Kidney (tissue), 13 donors: ENCODE measurements at regions not wholly inside any gene's neighbourhood (a gene's known extent, or its start where the extent isn't known, plus 50 kb on each side); places are given as distances from the start of the nearest gene placed in this dataset.

Source experiments
- DNase-seq, 5 donors: peaks; one replicate each; pipeline ENCODE4 v3.0.0-alpha.2; 2013 to 2020
- FAIRE-seq: peaks from 2 replicates; lab custom pipeline; 2012; peaks lifted over from hg19 to GRCh38; lab: Jason Lieb, UNC
- H3K27ac ChIP-seq, 2 donors: one replicate each; pipeline ENCODE4 v1.7.0; 2013; ENCODE audit warnings: low read depth in 2 of 2, low read length in 2 of 2, inconsistent platforms in 1 of 2
- H3K27me3 ChIP-seq: one replicate; pipeline ENCODE4 v1.7.1; 2013; ENCODE audit warnings: low read length, inconsistent platforms; ENCODE audit not compliant: control insufficient read depth, insufficient read depth
- H3K36me3 ChIP-seq, 3 donors: one replicate each; pipeline versions ENCODE4 v1.7.0 to v1.7.1; 2013; ENCODE audit warnings: low read length in 3 of 3, control low read depth in 1 of 3, inconsistent platforms in 1 of 3; ENCODE audit not compliant: insufficient read depth in 3 of 3, control insufficient read depth in 2 of 3
- H3K4me1 ChIP-seq, 3 donors: one replicate each; pipeline versions ENCODE4 v1.7.0 to v1.7.1; 2013; ENCODE audit warnings: low read length in 3 of 3, inconsistent platforms in 1 of 3, low read depth in 1 of 3; ENCODE audit not compliant: control insufficient read depth in 2 of 3, insufficient read depth in 2 of 3
- H3K4me3 ChIP-seq, 3 donors: one replicate each; pipeline versions ENCODE4 v1.7.0 to v1.8.1; 2013; ENCODE audit warnings: low read length in 3 of 3, control low read depth in 1 of 3, inconsistent platforms in 1 of 3
- H3K9ac ChIP-seq, 3 donors: one replicate each; pipeline versions ENCODE4 v1.7.0 to v1.7.1; 2013; ENCODE audit warnings: low read length in 3 of 3, control low read depth in 1 of 3, inconsistent platforms in 1 of 3
- H3K9me3 ChIP-seq, 3 donors: one replicate each; pipeline versions ENCODE4 v1.7.0 to v1.7.1; 2013; ENCODE audit warnings: low read length in 3 of 3, control low read depth in 1 of 3, inconsistent platforms in 1 of 3; ENCODE audit not compliant: control insufficient read depth in 2 of 3, insufficient read depth in 1 of 3
- intact Hi-C: fragments of 100-400 bp; cut with DNase I; formaldehyde crosslinking; loops from one replicate; pipeline ENCODE4 v1.11.1; 2022
- TF ChIP-seq, protein P1 (sequence below): IDR thresholded peaks from 3 replicates; pipeline ENCODE4 v1.5.1; 2012; ENCODE audit warnings: mild to moderate bottlenecking, moderate library complexity, borderline replicate concordance; ENCODE audit not compliant: insufficient read depth; ENCODE audit errors: extremely low read depth
- donor health status: control.
- donor health status: control.
- donor health status: control.
- donor health status: control.
- donor health status: control.
- donor health status: DM: yes; HTN: yes; CAD: no.
- donor health status: Normal renal cell carcinoma (clear cell type).

- H3K9ac ChIP-seq: no peak overlapping the region
- DNase-seq (no peak), FAIRE-seq (no peak)
- intact Hi-C loops: no loop called here
- H3K4me3 ChIP-seq: no peak overlapping the region
- no peaks in the 10 kb centered on the region for H3K27me3 ChIP-seq
- TF ChIP-seq, protein P1, sequence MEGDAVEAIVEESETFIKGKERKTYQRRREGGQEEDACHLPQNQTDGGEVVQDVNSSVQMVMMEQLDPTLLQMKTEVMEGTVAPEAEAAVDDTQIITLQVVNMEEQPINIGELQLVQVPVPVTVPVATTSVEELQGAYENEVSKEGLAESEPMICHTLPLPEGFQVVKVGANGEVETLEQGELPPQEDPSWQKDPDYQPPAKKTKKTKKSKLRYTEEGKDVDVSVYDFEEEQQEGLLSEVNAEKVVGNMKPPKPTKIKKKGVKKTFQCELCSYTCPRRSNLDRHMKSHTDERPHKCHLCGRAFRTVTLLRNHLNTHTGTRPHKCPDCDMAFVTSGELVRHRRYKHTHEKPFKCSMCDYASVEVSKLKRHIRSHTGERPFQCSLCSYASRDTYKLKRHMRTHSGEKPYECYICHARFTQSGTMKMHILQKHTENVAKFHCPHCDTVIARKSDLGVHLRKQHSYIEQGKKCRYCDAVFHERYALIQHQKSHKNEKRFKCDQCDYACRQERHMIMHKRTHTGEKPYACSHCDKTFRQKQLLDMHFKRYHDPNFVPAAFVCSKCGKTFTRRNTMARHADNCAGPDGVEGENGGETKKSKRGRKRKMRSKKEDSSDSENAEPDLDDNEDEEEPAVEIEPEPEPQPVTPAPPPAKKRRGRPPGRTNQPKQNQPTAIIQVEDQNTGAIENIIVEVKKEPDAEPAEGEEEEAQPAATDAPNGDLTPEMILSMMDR: no peak
- no peaks in the 10 kb centered on the region for H3K4me1 ChIP-seq
- no peak overlapping the region for H3K27ac ChIP-seq
- H3K36me3 ChIP-seq: no peaks in the 10 kb centered on the region
- no peaks in the 10 kb centered on the region for H3K9me3 ChIP-seq
Observed at GRCh38 chr9:73715591-73715990, 563.9 kb downstream of the ANXA1 start.

DNA sequence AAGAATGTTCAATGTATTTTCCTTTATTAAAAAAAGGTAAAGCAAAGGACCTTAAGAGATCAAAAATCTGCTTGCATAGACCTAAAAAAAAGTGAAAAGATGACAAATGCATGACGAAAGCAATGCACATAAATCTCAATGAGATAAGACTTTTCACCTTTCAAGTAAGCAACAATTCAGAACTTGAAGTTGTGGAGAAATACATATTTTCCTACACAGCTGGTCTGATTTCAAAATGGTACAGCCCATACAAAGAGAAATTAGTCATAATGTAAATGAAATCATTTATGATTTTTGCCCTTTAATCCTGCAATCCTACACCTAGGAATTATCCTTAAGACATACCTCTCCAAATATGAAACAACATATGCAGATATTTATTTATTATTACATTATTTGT is 568.0 kb downstream of the ANXA1 start:
- intact Hi-C loops: no loop called here

GRCh38 chr9:73720601-73721000 is 568.9 kb downstream of the ANXA1 start:
- Histone ChIP-seq H3K27ac (no peak overlapping the region), H3K4me1 (no peaks in the 10 kb centered on the region), H3K36me3 (no peaks in the 10 kb centered on the region), H3K4me3 (no peak overlapping the region), H3K27me3 (no peaks in the 10 kb centered on the region), H3K9me3 (no peaks in the 10 kb centered on the region), H3K9ac (no peak overlapping the region)
- intact Hi-C loops: no loop called here
- DNase-seq (no peak), FAIRE-seq (no peak)
- TF ChIP-seq, protein P1: no peak

More for the DNA sequence above, 568.0 kb downstream of the ANXA1 start:
- H3K27me3 ChIP-seq: no peaks in the 10 kb centered on the region
- H3K27ac ChIP-seq: no peak overlapping the region
- H3K9me3 ChIP-seq: no peaks in the 10 kb centered on the region
- no peak overlapping the region for H3K4me3 ChIP-seq
- H3K36me3 ChIP-seq: no peaks in the 10 kb centered on the region
- no peaks in the 10 kb centered on the region for H3K4me1 ChIP-seq
- no peak overlapping the region for H3K9ac ChIP-seq
- FAIRE-seq (no peak), DNase-seq (no peak)
- TF ChIP-seq, protein P1: no peak

GRCh38 chr9:73736270-73736669 is 584.6 kb downstream of the ANXA1 start:
- Histone ChIP-seq H3K27ac (no peak overlapping the region), H3K4me1 (no peaks in the 10 kb centered on the region), H3K36me3 (no peaks in the 10 kb centered on the region), H3K9ac (no peak overlapping the region), H3K4me3 (no peak overlapping the region), H3K9me3 (no peaks in the 10 kb centered on the region), H3K27me3 (no peaks in the 10 kb centered on the region)
- FAIRE-seq (no peak), DNase-seq (no peak)
- intact Hi-C loops: no loop called here
- TF ChIP-seq, protein P1: no peak
